ENCODE measurements at regions not wholly inside any gene's neighbourhood (a gene's known extent, or its start where the extent isn't known, plus 50 kb on each side); places are given as distances from the start of the nearest gene placed in this dataset.

DNA sequence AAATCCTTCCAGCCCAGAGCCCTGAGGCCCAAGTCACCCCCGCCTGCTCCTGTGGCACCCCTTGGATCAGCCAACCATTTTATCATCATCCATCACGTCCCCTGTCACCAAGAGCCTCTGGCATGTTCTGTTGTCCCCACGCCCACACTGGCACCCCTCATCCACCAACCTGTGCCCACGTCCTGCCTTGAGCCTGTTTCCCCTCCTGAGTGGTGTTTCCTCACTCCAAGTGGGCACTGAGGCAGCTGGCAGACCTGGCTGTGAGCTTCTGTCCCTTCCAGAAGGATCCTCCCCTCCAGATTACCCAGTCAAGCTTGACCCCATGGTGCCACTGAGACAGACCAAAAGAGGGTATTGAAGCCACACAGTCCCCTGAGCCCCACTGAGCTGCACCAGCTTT is 71.4 kb upstream of the ANTXRL start:
- TF ChIP-seq ZNF76 (CRISPR knock-in tag; IDR thresholded peaks at IDR 0.05; ENCODE audit: borderline replicate concordance) (no peak), NCOA6 (IDR thresholded peaks at IDR 0.05) (no peak), HCFC1 (IDR thresholded peaks at IDR 0.05; ENCODE audit: low read depth, low read length) (no peak), TAF1 (IDR thresholded peaks at IDR 0.05; ENCODE audit: control insufficient read depth, extremely low read depth, insufficient read depth, low read length, severe bottlenecking) (no peak)
- TF ChIP-seq, protein P1, sequence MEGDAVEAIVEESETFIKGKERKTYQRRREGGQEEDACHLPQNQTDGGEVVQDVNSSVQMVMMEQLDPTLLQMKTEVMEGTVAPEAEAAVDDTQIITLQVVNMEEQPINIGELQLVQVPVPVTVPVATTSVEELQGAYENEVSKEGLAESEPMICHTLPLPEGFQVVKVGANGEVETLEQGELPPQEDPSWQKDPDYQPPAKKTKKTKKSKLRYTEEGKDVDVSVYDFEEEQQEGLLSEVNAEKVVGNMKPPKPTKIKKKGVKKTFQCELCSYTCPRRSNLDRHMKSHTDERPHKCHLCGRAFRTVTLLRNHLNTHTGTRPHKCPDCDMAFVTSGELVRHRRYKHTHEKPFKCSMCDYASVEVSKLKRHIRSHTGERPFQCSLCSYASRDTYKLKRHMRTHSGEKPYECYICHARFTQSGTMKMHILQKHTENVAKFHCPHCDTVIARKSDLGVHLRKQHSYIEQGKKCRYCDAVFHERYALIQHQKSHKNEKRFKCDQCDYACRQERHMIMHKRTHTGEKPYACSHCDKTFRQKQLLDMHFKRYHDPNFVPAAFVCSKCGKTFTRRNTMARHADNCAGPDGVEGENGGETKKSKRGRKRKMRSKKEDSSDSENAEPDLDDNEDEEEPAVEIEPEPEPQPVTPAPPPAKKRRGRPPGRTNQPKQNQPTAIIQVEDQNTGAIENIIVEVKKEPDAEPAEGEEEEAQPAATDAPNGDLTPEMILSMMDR (IDR thresholded peaks at IDR 0.05 in 2 of 3, conservative IDR thresholded peaks at IDR 0.05 in 1 of 3; ENCODE audit: insufficient read depth in 2 of 3, low read depth in 1 of 3, low read length in 3 of 3): no peak
- TF ChIP-seq, protein P2, sequence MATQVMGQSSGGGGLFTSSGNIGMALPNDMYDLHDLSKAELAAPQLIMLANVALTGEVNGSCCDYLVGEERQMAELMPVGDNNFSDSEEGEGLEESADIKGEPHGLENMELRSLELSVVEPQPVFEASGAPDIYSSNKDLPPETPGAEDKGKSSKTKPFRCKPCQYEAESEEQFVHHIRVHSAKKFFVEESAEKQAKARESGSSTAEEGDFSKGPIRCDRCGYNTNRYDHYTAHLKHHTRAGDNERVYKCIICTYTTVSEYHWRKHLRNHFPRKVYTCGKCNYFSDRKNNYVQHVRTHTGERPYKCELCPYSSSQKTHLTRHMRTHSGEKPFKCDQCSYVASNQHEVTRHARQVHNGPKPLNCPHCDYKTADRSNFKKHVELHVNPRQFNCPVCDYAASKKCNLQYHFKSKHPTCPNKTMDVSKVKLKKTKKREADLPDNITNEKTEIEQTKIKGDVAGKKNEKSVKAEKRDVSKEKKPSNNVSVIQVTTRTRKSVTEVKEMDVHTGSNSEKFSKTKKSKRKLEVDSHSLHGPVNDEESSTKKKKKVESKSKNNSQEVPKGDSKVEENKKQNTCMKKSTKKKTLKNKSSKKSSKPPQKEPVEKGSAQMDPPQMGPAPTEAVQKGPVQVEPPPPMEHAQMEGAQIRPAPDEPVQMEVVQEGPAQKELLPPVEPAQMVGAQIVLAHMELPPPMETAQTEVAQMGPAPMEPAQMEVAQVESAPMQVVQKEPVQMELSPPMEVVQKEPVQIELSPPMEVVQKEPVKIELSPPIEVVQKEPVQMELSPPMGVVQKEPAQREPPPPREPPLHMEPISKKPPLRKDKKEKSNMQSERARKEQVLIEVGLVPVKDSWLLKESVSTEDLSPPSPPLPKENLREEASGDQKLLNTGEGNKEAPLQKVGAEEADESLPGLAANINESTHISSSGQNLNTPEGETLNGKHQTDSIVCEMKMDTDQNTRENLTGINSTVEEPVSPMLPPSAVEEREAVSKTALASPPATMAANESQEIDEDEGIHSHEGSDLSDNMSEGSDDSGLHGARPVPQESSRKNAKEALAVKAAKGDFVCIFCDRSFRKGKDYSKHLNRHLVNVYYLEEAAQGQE (IDR thresholded peaks at IDR 0.05; ENCODE audit: borderline replicate concordance): no peak
- TF ChIP-seq, protein P2 (CRISPR knock-in tag; IDR thresholded peaks at IDR 0.05; ENCODE audit: low read depth): no peak

Data from K562 (cell line).